ENCODE measurements at regions not wholly inside any gene's neighbourhood (a gene's known extent, or its start where the extent isn't known, plus 50 kb on each side); places are given as distances from the start of the nearest gene placed in this dataset.

- Histone ChIP-seq H3K36me3 (no peaks in the 10 kb centered on the region), H3K27me3 (replicated peaks; ENCODE audit: insufficient read depth) (no peaks in the 10 kb centered on the region), H3K4me3 (no peak overlapping the region), H3K4me1 (ENCODE audit: control insufficient read depth in 1 of 2, low read depth in 2 of 2) (no peaks in the 10 kb centered on the region), H3K9me3 (no peaks in the 10 kb centered on the region), H3K27ac (no peak overlapping the region)
- ATAC-seq (ENCODE audit: insufficient number of reproducible peaks, low FRiP score, low read depth), result no peak
- TF ChIP-seq CTCF (IDR thresholded peaks at IDR 0.05), result no peak
- DNase-seq (ENCODE audit: low spot score), result no peak
These were observed 280.9 kb downstream of the PRL start for GRCh38 chr6:22015944-22016343.

GRCh38 chr6:22017272-22017671 lies 279.6 kb downstream of the PRL start:
- H3K27ac ChIP-seq, result no peak overlapping the region

GRCh38 chr6:22017766-22018165 lies 279.1 kb downstream of the PRL start:
- DNase-seq (ENCODE audit: low spot score) (no peak), ATAC-seq (ENCODE audit: insufficient number of reproducible peaks, low FRiP score, low read depth) (no peak)
- Histone ChIP-seq H3K4me1 (ENCODE audit: control insufficient read depth in 1 of 2, low read depth in 2 of 2) (no peaks in the 10 kb centered on the region), H3K27me3 (replicated peaks; ENCODE audit: insufficient read depth) (no peaks in the 10 kb centered on the region), H3K36me3 (peaks cover 10% of the 10 kb centered on the region), H3K4me3 (no peak overlapping the region), H3K9me3 (no peaks in the 10 kb centered on the region), H3K27ac (no peak overlapping the region)
- TF ChIP-seq CTCF (IDR thresholded peaks at IDR 0.05), result no peak

More at GRCh38 chr6:22017272-22017671, 279.6 kb downstream of the PRL start:
- ATAC-seq (ENCODE audit: insufficient number of reproducible peaks, low FRiP score, low read depth) (no peak), DNase-seq (ENCODE audit: low spot score) (no peak)
- Histone ChIP-seq H3K4me3 (no peak overlapping the region), H3K9me3 (no peaks in the 10 kb centered on the region), H3K36me3 (peaks cover 5% of the 10 kb centered on the region), H3K4me1 (ENCODE audit: control insufficient read depth in 1 of 2, low read depth in 2 of 2) (no peaks in the 10 kb centered on the region), H3K27me3 (replicated peaks; ENCODE audit: insufficient read depth) (no peaks in the 10 kb centered on the region)
- no peak for TF ChIP-seq CTCF (IDR thresholded peaks at IDR 0.05)

- DNase-seq (ENCODE audit: low spot score) (no peak), ATAC-seq (ENCODE audit: insufficient number of reproducible peaks, low FRiP score, low read depth) (no peak)
- Histone ChIP-seq H3K4me1 (ENCODE audit: control insufficient read depth in 1 of 2, low read depth in 2 of 2) (no peaks in the 10 kb centered on the region), H3K9me3 (no peaks in the 10 kb centered on the region), H3K36me3 (peaks cover 10% of the 10 kb centered on the region), H3K27me3 (replicated peaks; ENCODE audit: insufficient read depth) (no peaks in the 10 kb centered on the region), H3K4me3 (no peak overlapping the region), H3K27ac (no peak overlapping the region)
- TF ChIP-seq CTCF (IDR thresholded peaks at IDR 0.05), result no peak
These were observed 277.0 kb downstream of the PRL start for GRCh38 chr6:22019857-22020256.

GRCh38 chr6:22020299-22021003 lies 276.4 kb downstream of the PRL start:
- no peak for DNase-seq (ENCODE audit: low spot score)
- peaks cover 0 to 4% of the 10 kb centered on the region in 2 donors for H3K4me1 ChIP-seq (ENCODE audit: control insufficient read depth in 1 of 2, low read depth in 2 of 2)
- ATAC-seq (ENCODE audit: insufficient number of reproducible peaks, low FRiP score, low read depth), result no peak
- no peak overlapping the region for H3K27ac ChIP-seq
- no peak for TF ChIP-seq CTCF (IDR thresholded peaks at IDR 0.05)
- peaks cover 10% of the 10 kb centered on the region for H3K36me3 ChIP-seq
- no peaks in the 10 kb centered on the region for H3K27me3 ChIP-seq (replicated peaks; ENCODE audit: insufficient read depth)
- no peak overlapping the region for H3K4me3 ChIP-seq
- no peaks in the 10 kb centered on the region for H3K9me3 ChIP-seq
